T-helper 2 cell treated with Interferon-gamma antibody and Interleukin-4, amounts not matched to agents 5 μg/mL and 100 μg/mL, for 36 hours (primary cell): ENCODE measurements at regions not wholly inside any gene's neighbourhood (a gene's known extent, or its start where the extent isn't known, plus 50 kb on each side); places are given as distances from the start of the nearest gene placed in this dataset.

Source experiments
- DNase-seq: peaks from one replicate; pipeline ENCODE4 v3.0.0; 2021; ENCODE audit warnings: low spot score
- H3K27ac Mint-ChIP-seq: one replicate; pipeline ENCODE4 v1.8.0; 2021; ENCODE audit warnings: mild to moderate bottlenecking, mixed read lengths
- H3K27me3 Mint-ChIP-seq: one replicate; pipeline ENCODE4 v1.8.0; 2021; ENCODE audit warnings: low read depth, mixed read lengths
- H3K36me3 Mint-ChIP-seq: one replicate; pipeline ENCODE4 v1.8.0; 2021; ENCODE audit warnings: low read depth, mixed read lengths
- H3K4me1 Mint-ChIP-seq: one replicate; pipeline ENCODE4 v1.8.0; 2021; ENCODE audit warnings: low read depth, mixed read lengths
- H3K4me3 Mint-ChIP-seq: one replicate; pipeline ENCODE4 v1.8.0; 2022; ENCODE audit warnings: mild to moderate bottlenecking, moderate library complexity, mixed read lengths
- H3K9me3 Mint-ChIP-seq: one replicate; pipeline ENCODE4 v1.8.0; 2021; ENCODE audit warnings: mixed read lengths

DNA sequence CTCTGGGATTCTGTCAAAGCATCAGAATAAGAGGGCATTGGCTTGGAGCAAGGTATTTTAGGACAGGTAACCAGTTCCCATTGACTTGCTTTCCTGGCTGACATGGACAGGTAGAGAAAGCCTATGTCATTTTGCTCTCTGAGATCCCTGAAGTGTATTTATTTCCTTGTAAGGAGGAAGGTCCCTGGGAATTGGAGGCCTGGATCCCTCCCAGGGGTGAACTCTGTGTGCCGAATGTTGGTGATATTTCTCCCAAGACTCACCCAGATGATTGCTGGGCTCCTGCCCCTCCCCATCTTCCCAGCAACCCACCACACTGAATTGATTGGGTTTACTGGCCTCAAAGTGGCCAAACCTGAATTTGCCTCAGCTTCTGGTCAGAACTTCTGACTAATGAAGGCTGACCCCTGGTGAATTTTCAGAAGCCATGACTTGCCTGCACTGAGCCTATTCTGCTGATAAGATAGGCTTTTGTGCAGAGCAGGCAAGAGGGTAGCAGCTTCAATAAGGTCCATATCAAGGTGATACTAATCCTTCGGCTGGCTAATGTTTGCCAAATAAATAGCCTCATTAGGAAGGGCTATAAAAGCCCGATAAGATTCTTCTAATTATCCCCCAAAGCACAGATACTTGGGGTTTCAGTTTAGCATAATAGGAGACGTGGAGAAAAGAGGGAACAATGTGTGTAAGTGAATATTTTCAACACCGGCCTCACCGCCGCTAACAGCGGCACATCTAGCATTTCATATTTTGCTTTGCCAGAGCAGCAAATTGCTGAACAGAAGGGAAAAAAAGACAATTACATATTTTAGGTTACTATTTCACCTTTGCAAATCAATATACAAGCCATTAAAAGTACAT lies 152.9 kb upstream of the PITX1 start:
- no peak overlapping the region for H3K27ac Mint-ChIP-seq
- no peaks in the 10 kb centered on the region for H3K36me3 Mint-ChIP-seq
- no peak for DNase-seq
- no peaks in the 10 kb centered on the region for H3K4me1 Mint-ChIP-seq
- peaks cover 36% of the 10 kb centered on the region for H3K27me3 Mint-ChIP-seq
- no peak overlapping the region for H3K4me3 Mint-ChIP-seq
- H3K9me3 Mint-ChIP-seq = no peaks in the 10 kb centered on the region

DNA sequence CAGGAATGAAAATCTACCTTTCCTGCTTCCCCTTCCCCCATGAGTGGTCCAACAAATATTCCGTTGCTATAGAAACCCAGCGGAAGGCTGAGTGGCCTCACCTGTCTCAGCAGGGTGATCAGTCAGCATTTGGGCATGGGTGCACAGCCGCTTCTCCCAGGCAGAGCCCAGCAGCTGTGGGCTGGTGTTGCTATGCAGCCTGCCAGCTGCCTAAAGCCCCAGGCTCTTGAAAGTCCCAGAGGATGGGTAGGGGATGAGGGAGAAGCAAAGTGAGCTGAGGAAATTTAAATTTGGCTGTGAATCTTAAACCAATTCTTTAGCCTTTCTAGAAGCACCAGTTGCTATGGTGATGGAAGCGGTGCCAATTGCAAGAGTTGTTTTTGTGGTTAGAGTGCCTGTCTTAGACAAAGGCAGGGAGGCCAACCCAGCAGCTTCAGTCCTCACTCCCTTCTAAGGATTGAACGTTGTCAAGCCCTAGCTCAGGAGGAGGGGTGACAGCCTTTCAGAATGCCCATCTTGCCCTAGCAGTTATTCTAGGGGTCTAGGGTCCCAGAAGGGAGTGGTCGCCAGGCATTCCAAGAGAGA lies 151.5 kb upstream of the PITX1 start:
- Mint-ChIP-seq H3K4me3 (no peak overlapping the region), H3K36me3 (no peaks in the 10 kb centered on the region), H3K4me1 (no peaks in the 10 kb centered on the region), H3K27me3 (peaks cover 28% of the 10 kb centered on the region), H3K27ac (no peak overlapping the region), H3K9me3 (no peaks in the 10 kb centered on the region)
- no peak for DNase-seq

DNA sequence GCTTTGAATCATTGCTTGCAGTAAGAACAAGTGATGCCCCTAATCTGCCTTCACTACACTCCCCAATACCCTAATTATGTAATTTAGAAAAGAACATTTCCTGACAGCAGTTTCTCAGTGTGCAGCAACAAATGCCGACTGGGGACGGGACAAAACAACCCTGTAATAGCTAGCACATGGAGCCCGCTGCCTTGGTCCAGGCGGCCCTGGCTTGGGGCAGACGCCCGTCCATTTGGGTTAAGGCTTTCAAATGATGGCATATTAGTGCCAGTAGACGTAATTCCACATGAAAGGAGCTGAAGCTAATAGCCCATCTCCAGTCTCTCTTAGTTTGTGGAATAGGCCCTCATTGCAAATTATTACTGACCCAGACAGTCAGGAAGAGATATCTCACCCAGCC lies 150.6 kb upstream of the PITX1 start:
- no peak for DNase-seq
- Mint-ChIP-seq H3K27me3 (peaks cover 18% of the 10 kb centered on the region), H3K9me3 (no peaks in the 10 kb centered on the region), H3K27ac (no peak overlapping the region), H3K36me3 (no peaks in the 10 kb centered on the region), H3K4me3 (no peak overlapping the region), H3K4me1 (no peaks in the 10 kb centered on the region)

DNA sequence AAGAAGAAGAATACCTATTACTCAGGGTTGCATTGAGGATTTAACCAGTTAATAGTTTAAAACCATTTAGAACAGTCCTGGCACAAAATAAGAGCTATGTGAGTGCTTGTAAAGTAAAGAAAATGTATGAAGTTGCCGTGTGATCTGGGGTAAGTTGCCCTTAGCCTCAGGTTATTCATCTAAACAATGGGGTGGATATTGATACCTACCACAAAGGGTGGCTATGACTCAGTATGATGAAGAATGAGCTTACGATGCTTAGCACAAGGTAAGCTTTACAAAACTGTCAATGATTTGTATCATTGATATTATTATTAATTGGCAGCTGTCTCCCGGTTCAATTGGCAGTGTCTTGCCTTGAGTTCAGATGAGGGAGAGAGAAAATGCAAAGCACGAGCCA lies 149.4 kb upstream of the PITX1 start:
- Mint-ChIP-seq H3K27ac (no peak overlapping the region), H3K36me3 (no peaks in the 10 kb centered on the region), H3K27me3 (peaks cover 8% of the 10 kb centered on the region), H3K4me1 (no peaks in the 10 kb centered on the region), H3K9me3 (no peaks in the 10 kb centered on the region), H3K4me3 (no peak overlapping the region)
- no peak for DNase-seq

DNA sequence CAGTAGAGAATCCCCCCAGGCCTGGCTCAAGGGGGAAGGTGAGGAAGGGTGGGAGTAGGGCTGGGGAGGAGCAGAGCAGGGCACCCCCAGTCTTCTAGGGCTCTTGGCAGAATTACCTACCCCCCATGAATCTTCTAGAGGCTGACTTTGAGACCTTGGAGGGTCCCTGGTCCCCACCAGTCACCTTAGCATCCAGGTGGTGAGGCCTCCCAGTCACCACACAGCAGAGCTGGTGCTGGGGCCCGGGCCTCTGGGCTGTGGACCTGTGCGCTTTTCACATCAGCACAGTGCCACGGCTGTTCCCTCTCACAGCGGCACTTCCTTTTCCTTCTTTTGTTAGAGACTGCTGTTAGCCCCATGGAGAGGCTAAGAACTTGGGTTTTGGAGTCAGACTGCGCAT lies 148.6 kb upstream of the PITX1 start:
- H3K4me1 Mint-ChIP-seq = no peaks in the 10 kb centered on the region
- H3K27me3 Mint-ChIP-seq = peaks cover 5% of the 10 kb centered on the region
- H3K4me3 Mint-ChIP-seq = no peak overlapping the region
- no peak overlapping the region for H3K27ac Mint-ChIP-seq
- H3K36me3 Mint-ChIP-seq = no peaks in the 10 kb centered on the region
- H3K9me3 Mint-ChIP-seq = no peaks in the 10 kb centered on the region
- no peak for DNase-seq

DNA sequence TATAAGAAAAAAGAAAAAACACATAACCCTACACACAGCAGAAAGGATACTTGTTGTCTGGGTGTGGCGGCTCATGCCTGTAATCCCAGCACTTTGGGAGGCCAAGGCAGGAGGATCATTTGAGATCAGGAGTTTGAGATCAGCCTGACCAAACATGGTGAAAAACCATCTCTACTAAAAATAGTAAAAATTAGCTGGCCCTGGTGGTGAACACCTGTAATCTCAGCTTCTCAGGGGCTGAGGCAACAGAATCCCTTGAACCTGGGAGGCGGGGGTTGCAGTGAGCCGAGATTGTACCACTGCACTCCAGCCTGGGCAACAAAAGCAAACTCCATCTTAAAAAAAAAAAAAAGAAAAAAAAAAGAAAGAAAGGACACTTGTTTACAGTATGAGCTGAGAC lies 147.6 kb upstream of the PITX1 start:
- Mint-ChIP-seq H3K27me3 (no peaks in the 10 kb centered on the region), H3K4me3 (no peak overlapping the region), H3K27ac (no peak overlapping the region), H3K9me3 (no peaks in the 10 kb centered on the region), H3K36me3 (no peaks in the 10 kb centered on the region), H3K4me1 (no peaks in the 10 kb centered on the region)
- DNase-seq = no peak

DNA sequence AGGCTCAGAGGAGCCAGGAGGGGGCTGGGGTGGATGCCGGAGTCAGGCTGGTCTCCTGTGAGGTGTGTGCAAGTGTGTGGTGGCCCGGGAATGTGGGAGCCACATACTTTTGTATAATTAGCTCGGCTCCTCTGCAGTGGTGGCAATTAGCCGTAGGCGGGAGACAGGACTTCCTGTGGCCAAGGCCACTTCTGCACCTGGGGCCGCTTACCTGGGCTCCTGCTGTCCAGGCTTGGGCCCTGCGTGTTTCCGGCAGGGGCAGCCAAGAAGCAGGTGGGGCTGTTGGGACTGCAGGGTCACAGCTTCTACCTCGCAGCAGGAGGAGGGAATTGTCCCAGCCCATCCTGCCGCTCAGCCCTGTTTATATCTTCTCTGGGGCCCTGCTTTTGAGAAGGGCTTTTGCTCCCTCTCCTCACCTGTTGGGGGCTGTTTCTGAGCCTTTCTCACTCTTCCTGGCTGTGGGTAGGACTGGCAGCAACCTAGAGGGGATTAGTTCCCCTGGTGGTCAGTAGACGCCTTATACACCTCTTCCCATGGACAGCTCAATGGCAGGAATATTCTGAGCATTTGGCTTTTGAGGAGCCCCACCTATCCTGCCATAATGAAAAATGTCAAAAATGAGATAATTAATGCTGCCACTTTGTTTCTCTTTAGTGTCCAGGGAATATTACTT lies 145.4 kb upstream of the PITX1 start:
- Mint-ChIP-seq H3K27ac (no peak overlapping the region), H3K9me3 (no peaks in the 10 kb centered on the region), H3K4me1 (no peaks in the 10 kb centered on the region), H3K27me3 (no peaks in the 10 kb centered on the region), H3K36me3 (no peaks in the 10 kb centered on the region), H3K4me3 (no peak overlapping the region)
- DNase-seq = no peak

DNA sequence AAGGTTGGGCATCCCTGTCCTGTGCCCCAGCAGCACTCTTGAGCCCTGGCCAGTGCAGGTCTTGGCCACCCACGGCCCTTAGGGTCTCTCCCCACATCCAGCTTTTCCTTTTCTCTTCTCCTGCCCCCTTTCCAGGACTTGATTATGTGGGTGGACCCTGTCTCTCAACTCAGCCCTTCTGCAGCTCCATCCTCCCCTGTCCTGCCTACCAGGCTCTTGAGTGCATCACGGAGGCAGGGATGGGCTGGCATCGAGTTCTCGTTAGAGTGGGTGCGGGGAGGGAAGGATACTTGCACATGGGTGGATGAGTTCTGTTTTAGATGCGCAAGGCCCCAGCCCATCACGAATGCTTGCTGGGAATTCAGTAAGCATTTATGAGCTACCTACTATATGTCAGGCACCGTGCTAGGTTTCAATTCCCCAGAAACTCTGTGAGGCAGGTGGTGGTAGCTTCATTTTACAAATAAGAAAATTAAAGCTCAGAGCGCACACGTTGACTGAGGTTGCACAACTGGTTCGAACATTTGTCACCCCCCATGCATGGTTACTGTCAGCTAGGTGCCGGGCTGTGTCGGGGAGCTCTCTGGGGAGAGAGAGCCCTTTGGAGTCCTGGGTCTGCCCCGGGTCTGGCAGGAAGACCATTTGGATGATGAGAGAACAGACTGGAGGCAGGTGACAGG lies 144.6 kb upstream of the PITX1 start:
- no peaks in the 10 kb centered on the region for H3K36me3 Mint-ChIP-seq
- no peaks in the 10 kb centered on the region for H3K4me1 Mint-ChIP-seq
- no peak overlapping the region for H3K27ac Mint-ChIP-seq
- no peak overlapping the region for H3K4me3 Mint-ChIP-seq
- H3K9me3 Mint-ChIP-seq = no peaks in the 10 kb centered on the region
- no peaks in the 10 kb centered on the region for H3K27me3 Mint-ChIP-seq
- DNase-seq = no peak

DNA sequence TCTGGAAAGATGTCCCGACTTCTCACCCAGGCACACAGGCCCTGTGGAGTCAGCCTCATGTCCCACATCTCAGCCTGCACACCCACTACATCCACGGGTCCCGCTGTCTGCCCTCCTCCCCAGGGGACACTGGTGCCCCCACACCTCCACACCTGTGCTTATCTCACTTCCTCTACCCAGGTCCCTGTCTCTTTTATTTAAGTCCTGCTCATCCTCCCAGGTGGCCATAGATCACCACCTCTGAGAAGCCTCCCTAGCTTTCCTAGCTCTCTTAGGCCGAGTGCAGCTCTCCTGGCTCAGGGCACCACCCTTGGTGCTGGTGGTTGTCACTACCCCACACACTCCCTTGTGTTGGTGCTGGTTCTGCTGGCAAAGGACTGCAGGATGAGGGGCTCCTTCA lies 143.6 kb upstream of the PITX1 start:
- Mint-ChIP-seq H3K4me3 (no peak overlapping the region), H3K27me3 (peaks cover 2% of the 10 kb centered on the region), H3K4me1 (no peaks in the 10 kb centered on the region), H3K36me3 (no peaks in the 10 kb centered on the region), H3K27ac (no peak overlapping the region), H3K9me3 (no peaks in the 10 kb centered on the region)
- no peak for DNase-seq

DNA sequence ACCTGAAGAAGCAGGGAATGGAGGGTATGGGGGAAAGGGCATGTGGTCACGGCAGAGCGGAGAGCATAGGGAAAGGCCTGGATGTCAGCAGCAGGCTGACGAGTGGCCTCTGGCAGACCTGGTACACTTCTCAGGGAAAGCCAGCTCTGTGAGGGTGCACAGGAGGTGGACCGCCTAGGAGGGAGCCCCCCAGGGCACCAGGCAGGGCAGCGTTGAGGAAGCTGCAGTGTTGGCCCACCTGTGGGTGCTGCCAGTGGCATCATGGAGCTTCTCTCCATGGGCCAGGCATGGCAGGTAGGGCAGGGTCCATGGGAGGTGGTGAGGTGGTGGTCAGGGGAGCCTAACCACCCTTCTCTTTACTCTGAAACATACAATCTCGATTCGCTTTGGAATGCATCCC lies 143.0 kb upstream of the PITX1 start:
- Mint-ChIP-seq H3K27me3 (peaks cover 7% of the 10 kb centered on the region), H3K9me3 (no peaks in the 10 kb centered on the region), H3K4me3 (no peak overlapping the region), H3K27ac (no peak overlapping the region), H3K36me3 (no peaks in the 10 kb centered on the region), H3K4me1 (no peaks in the 10 kb centered on the region)
- DNase-seq = no peak

DNA sequence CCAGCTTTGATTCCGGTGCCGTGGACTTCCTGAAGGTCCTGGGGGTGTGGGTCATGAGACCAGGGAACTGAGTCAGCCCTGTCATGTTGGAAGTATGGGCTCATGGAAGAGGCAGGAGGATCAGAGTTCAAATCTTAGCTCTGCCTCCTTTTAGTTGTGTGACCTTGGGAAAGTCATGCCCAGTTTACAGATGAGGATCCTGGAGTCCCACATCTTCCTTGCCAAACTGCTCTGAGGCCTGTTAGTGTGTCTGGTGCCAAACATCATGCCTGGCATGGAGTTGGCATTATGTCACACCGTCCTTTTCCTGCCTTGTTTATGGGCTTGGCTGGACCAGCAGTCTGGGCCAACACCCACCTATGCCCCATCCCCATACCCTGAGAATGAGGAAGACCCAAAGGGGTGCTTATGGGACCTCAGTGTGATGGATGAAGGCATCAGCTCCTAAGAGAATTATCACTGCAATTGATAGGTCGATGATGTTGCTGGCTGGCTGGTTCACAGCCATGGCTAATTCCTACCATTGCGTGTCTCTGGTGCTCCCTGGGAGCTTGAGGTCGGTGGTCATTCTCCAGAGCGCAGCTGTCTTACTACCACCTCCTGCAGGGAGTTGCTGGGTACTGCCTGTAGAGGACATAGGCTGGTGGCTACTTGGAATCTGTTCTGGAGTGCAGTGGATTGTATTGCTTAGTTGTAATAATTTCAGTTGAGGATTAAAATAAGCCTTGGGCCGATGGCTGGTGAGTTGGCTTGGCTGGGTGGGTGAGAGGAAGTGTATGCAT lies 140.5 kb upstream of the PITX1 start:
- DNase-seq = no peak
- H3K27me3 Mint-ChIP-seq = peaks cover 19% of the 10 kb centered on the region
- H3K4me1 Mint-ChIP-seq = no peaks in the 10 kb centered on the region
- H3K27ac Mint-ChIP-seq = no peak overlapping the region
- H3K4me3 Mint-ChIP-seq = no peak overlapping the region
- H3K9me3 Mint-ChIP-seq = no peaks in the 10 kb centered on the region
- no peaks in the 10 kb centered on the region for H3K36me3 Mint-ChIP-seq

DNA sequence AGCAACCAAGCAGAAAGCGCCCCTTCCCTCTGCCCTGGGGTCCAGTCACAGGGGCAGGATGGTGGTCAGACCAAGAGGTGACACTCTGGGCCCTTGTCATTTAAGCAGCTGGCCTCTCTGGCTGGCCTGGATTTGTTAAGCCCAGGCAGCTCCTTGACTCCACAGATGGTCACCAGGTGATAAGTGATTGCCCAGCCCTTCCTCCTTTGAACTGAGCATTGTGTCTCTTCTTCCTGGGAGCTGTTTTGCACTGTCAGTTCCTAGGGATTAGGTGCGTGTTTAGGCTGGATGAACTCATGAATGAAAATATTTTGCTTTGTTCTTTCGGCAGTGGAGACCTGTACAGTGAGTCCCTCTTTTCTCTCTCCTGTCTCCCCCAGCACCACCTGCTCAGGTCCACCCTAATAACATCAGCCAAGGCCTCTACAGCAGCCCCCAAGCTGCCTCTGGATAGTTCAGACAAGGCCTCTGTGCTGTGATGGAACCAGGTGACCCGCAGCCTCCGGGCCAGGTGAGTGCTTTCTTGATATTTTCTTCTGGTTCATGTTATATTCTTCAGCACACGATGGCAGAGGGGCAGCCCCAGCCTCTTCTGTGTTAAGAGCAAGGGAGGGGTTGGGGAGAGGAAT lies 139.7 kb upstream of the PITX1 start:
- H3K4me1 Mint-ChIP-seq = no peaks in the 10 kb centered on the region
- no peak overlapping the region for H3K4me3 Mint-ChIP-seq
- peaks cover 19% of the 10 kb centered on the region for H3K27me3 Mint-ChIP-seq
- H3K27ac Mint-ChIP-seq = no peak overlapping the region
- H3K9me3 Mint-ChIP-seq = no peaks in the 10 kb centered on the region
- no peaks in the 10 kb centered on the region for H3K36me3 Mint-ChIP-seq
- no peak for DNase-seq

DNA sequence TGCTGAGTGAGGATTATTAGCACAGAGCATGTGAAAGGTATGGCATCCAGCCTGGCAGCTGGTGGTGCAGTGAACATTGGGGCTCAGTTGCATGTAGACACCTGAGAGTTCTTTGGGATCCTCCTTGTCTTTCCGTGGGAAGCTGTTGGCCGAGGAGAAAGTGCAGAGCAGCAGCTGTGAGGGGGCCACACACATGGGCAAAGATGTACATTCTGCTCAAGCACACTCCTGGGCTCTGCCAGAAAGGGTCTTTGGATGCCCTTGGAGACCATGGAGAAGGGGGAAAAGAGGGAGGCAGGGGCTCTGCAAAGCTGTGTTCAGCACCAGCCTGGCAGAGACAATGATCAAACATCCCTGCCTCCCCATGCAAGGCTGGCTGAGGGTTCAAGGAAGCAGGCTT lies 138.7 kb upstream of the PITX1 start:
- H3K36me3 Mint-ChIP-seq = no peaks in the 10 kb centered on the region
- H3K27me3 Mint-ChIP-seq = peaks cover 28% of the 10 kb centered on the region
- H3K9me3 Mint-ChIP-seq = no peaks in the 10 kb centered on the region
- H3K4me1 Mint-ChIP-seq = no peaks in the 10 kb centered on the region
- no peak for DNase-seq
- no peak overlapping the region for H3K4me3 Mint-ChIP-seq
- H3K27ac Mint-ChIP-seq = no peak overlapping the region
